ENCODE measurements at regions not wholly inside any gene's neighbourhood (a gene's known extent, or its start where the extent isn't known, plus 50 kb on each side); places are given as distances from the start of the nearest gene placed in this dataset.

DNA sequence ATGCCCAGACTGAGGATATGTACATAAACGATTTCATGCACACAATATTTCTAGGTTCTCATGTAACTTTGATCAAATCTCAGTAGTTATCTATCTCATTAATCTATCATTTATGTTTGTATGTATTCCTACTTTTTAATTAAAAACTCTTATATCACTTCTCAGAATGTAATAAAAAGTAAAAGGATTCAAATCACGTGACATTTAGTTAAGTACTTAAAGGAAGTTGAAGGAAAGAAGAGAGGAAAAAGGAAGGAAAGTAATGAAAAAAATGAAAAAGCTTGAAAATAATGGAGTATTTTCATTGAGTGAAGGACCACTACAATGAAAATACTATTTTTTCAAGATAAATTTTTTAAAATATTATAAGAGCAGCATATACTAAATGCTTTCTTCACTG lies 535.3 kb downstream of the PRDM9 start:
- no peaks in the 10 kb centered on the region for H3K27me3 ChIP-seq (ENCODE audit: control insufficient read depth, extremely low read depth, insufficient read depth, low read length)
- no peak overlapping the region for H3K4me2 ChIP-seq (ENCODE audit: control insufficient read depth, extremely low read depth, insufficient read depth, low read depth, low read length)
- H4K20me1 ChIP-seq (ENCODE audit: control insufficient read depth, extremely low read depth, insufficient read depth, low read length), result no peaks in the 10 kb centered on the region
- FAIRE-seq, result no peak
- H2AFZ ChIP-seq (ENCODE audit: control insufficient read depth, low read length), result no peak overlapping the region
- TF ChIP-seq, protein P1, sequence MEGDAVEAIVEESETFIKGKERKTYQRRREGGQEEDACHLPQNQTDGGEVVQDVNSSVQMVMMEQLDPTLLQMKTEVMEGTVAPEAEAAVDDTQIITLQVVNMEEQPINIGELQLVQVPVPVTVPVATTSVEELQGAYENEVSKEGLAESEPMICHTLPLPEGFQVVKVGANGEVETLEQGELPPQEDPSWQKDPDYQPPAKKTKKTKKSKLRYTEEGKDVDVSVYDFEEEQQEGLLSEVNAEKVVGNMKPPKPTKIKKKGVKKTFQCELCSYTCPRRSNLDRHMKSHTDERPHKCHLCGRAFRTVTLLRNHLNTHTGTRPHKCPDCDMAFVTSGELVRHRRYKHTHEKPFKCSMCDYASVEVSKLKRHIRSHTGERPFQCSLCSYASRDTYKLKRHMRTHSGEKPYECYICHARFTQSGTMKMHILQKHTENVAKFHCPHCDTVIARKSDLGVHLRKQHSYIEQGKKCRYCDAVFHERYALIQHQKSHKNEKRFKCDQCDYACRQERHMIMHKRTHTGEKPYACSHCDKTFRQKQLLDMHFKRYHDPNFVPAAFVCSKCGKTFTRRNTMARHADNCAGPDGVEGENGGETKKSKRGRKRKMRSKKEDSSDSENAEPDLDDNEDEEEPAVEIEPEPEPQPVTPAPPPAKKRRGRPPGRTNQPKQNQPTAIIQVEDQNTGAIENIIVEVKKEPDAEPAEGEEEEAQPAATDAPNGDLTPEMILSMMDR (optimal IDR thresholded peaks at IDR 0.05 in 1 of 3, IDR thresholded peaks at IDR 0.05 in 1 of 3, conservative IDR thresholded peaks at IDR 0.05 in 1 of 3; ENCODE audit: extremely low read depth in 1 of 3, insufficient read depth in 2 of 3, low read length in 3 of 3), result no peak
- TF ChIP-seq EZH2 (IDR thresholded peaks at IDR 0.05; ENCODE audit: low read length), result no peak
- H3K36me3 ChIP-seq (ENCODE audit: control insufficient read depth in 2 of 2, extremely low read depth in 1 of 2, insufficient read depth in 2 of 2, low read length in 2 of 2), result no peaks in the 10 kb centered on the region
- no peaks in the 10 kb centered on the region for H3K9me1 ChIP-seq (ENCODE audit: control insufficient read depth, extremely low read depth, insufficient read depth, low read length)
- no peak overlapping the region for H3K27ac ChIP-seq (ENCODE audit: control insufficient read depth, insufficient read depth, low read length)
- H3K4me3 ChIP-seq (ENCODE audit: control insufficient read depth in 2 of 3, extremely low read depth in 1 of 3, insufficient read depth in 2 of 3, low read depth in 1 of 3, low read length in 3 of 3), result no peak overlapping the region
- H3K9ac ChIP-seq (ENCODE audit: control insufficient read depth, extremely low read depth, insufficient read depth, low read length), result no peak overlapping the region
- H3K9me3 ChIP-seq (ENCODE audit: control insufficient read depth, low read depth, low read length), result no peaks in the 10 kb centered on the region
- H3K4me1 ChIP-seq (ENCODE audit: control insufficient read depth, extremely low read depth, insufficient read depth, low read length), result no peaks in the 10 kb centered on the region
- H3K79me2 ChIP-seq (ENCODE audit: control insufficient read depth, insufficient read depth, low read length), result no peaks in the 10 kb centered on the region
- DNase-seq (ENCODE audit: low read depth, low spot score), result no peak
- dilution Hi-C loops (cut with MboI; ENCODE audit: extremely low pct_ligation_motif_present, low sequenced_read_pairs), result no loop called here

DNA sequence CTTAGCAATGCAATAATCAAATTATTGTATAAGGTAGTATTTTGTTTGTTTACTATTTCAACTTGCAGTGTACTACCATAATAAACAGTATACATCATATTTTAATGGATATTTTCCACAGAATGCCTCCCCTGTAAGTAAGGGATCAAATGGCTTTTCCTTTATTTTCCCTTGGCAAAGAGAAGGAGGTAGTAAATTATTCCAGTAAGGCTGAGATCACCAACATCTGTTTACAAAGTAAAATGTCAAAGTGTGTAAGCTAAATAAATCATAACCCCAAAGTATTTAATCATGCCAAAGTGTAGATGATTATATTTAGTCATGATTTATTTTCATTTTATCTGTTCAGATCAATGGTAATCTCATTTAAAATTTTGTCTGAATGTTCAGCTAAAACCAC lies 537.6 kb downstream of the PRDM9 start:
- Histone ChIP-seq H3K79me2 (ENCODE audit: control insufficient read depth, insufficient read depth, low read length) (no peaks in the 10 kb centered on the region), H3K4me1 (ENCODE audit: control insufficient read depth, extremely low read depth, insufficient read depth, low read length) (no peaks in the 10 kb centered on the region), H3K27ac (ENCODE audit: control insufficient read depth, insufficient read depth, low read length) (no peak overlapping the region), H3K36me3 (ENCODE audit: control insufficient read depth in 2 of 2, extremely low read depth in 1 of 2, insufficient read depth in 2 of 2, low read length in 2 of 2) (no peaks in the 10 kb centered on the region), H3K9me1 (ENCODE audit: control insufficient read depth, extremely low read depth, insufficient read depth, low read length) (no peaks in the 10 kb centered on the region), H3K9me3 (ENCODE audit: control insufficient read depth, low read depth, low read length) (no peaks in the 10 kb centered on the region), H4K20me1 (ENCODE audit: control insufficient read depth, extremely low read depth, insufficient read depth, low read length) (no peaks in the 10 kb centered on the region), H3K27me3 (ENCODE audit: control insufficient read depth, extremely low read depth, insufficient read depth, low read length) (no peaks in the 10 kb centered on the region), H3K9ac (ENCODE audit: control insufficient read depth, extremely low read depth, insufficient read depth, low read length) (no peak overlapping the region), H3K4me3 (ENCODE audit: control insufficient read depth in 2 of 3, extremely low read depth in 1 of 3, insufficient read depth in 2 of 3, low read depth in 1 of 3, low read length in 3 of 3) (no peak overlapping the region), H3K4me2 (ENCODE audit: control insufficient read depth, extremely low read depth, insufficient read depth, low read depth, low read length) (no peak overlapping the region), H2AFZ (ENCODE audit: control insufficient read depth, low read length) (no peak overlapping the region)
- dilution Hi-C loops (cut with MboI; ENCODE audit: extremely low pct_ligation_motif_present, low sequenced_read_pairs), result no loop called here
- DNase-seq (ENCODE audit: low read depth, low spot score), result no peak
- no peak for TF ChIP-seq EZH2 (IDR thresholded peaks at IDR 0.05; ENCODE audit: low read length)
- TF ChIP-seq, protein P1 (optimal IDR thresholded peaks at IDR 0.05 in 1 of 3, IDR thresholded peaks at IDR 0.05 in 1 of 3, conservative IDR thresholded peaks at IDR 0.05 in 1 of 3; ENCODE audit: extremely low read depth in 1 of 3, insufficient read depth in 2 of 3, low read length in 3 of 3), result no peak
- no peak for FAIRE-seq
